ENCODE measurements at regions not wholly inside any gene's neighbourhood (a gene's known extent, or its start where the extent isn't known, plus 50 kb on each side); places are given as distances from the start of the nearest gene placed in this dataset.

DNA sequence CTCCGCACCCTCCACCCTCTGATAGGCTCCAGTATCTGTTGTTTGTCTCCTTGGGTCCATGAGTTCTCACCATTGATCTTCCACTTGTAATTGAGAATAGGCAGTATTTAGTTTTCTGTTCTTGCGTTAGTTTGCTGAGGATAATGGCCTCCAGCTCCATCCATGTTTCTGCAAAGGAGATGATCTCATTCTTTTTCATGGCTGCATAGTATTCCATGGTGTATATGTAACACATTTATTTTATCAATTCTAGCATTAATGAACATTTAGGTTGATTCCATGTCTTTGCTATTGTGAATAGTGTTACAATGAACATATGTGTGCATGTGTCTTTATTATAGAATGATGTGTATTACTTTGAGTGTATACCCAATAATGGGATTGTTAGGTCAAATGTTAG lies 814.6 kb upstream of the FRG1 start:
- no peak overlapping the region for H3K4me3 ChIP-seq (ENCODE audit: low read depth, low read length)
- TF ChIP-seq, protein P1, sequence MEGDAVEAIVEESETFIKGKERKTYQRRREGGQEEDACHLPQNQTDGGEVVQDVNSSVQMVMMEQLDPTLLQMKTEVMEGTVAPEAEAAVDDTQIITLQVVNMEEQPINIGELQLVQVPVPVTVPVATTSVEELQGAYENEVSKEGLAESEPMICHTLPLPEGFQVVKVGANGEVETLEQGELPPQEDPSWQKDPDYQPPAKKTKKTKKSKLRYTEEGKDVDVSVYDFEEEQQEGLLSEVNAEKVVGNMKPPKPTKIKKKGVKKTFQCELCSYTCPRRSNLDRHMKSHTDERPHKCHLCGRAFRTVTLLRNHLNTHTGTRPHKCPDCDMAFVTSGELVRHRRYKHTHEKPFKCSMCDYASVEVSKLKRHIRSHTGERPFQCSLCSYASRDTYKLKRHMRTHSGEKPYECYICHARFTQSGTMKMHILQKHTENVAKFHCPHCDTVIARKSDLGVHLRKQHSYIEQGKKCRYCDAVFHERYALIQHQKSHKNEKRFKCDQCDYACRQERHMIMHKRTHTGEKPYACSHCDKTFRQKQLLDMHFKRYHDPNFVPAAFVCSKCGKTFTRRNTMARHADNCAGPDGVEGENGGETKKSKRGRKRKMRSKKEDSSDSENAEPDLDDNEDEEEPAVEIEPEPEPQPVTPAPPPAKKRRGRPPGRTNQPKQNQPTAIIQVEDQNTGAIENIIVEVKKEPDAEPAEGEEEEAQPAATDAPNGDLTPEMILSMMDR (IDR thresholded peaks at IDR 0.05; ENCODE audit: insufficient read depth, low read length) = no peak
- no peak for DNase-seq (ENCODE audit: low read depth)

DNA sequence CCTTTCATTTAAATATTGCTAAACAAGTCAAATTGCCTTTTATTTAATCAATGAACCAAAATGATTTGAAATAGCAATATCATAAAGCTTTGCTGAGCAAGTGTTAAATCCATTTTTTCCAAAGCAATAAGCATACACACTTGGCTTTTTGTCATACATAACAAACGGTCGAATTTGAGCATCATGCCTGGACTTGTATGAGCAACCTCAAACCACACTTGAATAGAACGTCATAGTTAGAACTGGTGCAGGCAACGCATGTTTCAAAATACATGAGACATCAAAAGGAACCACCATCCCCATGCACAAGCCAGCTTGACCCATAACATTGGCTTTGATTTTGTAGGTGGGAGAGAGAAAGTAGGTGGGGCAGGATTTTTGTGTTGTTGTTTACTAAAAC lies 812.3 kb upstream of the FRG1 start:
- TF ChIP-seq, protein P1 (IDR thresholded peaks at IDR 0.05; ENCODE audit: insufficient read depth, low read length) = no peak
- no peak overlapping the region for H3K4me3 ChIP-seq (ENCODE audit: low read depth, low read length)
- no peak for DNase-seq (ENCODE audit: low read depth)

- TF ChIP-seq, protein P1 (IDR thresholded peaks at IDR 0.05; ENCODE audit: insufficient read depth, low read length) = no peak
- no peak for DNase-seq (ENCODE audit: low read depth)
- H3K4me3 ChIP-seq (ENCODE audit: low read depth, low read length) = no peak overlapping the region
Observed at GRCh38 chr4:189129044-189129694, 811.5 kb upstream of the FRG1 start.

- TF ChIP-seq, protein P1 (IDR thresholded peaks at IDR 0.05; ENCODE audit: insufficient read depth, low read length) = no peak
- H3K4me3 ChIP-seq (ENCODE audit: low read depth, low read length) = no peak overlapping the region
- no peak for DNase-seq (ENCODE audit: low read depth)
Observed at GRCh38 chr4:189131118-189131517, 809.6 kb upstream of the FRG1 start.

DNA sequence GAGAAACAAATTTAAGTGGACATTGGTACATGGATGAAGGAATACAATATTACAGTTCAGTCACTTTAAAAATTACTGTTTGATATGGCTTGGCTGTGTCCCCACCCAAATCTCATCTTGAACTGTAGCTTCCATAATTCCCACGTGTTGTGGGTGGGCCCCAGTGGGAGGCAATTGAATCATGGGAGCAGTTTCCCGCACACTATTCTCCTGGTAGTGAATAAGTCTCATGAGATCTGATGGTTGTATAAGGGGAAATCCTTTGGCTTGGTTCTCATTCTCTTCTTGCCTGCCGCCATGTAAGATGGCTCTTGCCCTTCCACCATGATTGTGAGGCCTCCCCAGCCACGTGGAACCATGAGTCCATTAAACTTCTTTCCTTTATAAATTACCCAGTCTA lies 804.2 kb upstream of the FRG1 start:
- DNase-seq (ENCODE audit: low read depth) = no peak
- no peak overlapping the region for H3K4me3 ChIP-seq (ENCODE audit: low read depth, low read length)
- TF ChIP-seq, protein P1 (IDR thresholded peaks at IDR 0.05; ENCODE audit: insufficient read depth, low read length) = no peak

DNA sequence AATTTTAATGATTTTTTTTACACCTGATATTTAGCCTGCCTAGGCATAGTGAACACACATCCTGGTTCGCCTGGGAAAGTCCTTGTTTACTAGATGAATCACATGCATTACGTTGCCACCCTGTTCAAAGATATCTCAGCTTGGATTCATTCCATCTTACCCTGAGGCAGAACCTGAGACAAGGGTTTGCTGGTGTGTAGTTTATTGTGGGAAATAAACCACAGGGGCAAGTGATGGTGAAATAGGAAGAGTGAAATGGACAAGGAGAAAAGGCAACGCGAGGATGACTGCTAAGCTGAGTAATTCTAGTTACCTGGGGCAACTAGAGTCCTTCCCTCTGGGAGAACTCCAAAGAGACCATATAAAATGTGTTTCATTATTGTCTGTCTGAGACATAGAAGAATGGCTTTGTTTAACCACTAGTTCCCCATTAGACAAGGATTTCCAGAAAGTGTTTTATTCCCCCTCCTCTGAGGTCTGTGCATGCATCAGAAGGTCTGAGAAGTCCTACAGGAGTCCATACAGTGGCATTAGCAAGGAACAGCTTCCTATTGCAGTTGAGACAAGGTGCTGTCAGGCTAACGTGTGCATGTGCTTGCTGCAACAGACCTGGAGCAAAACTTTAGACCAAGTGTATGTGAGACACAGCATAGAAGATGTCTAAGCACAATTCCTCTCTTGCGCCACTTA lies 797.3 kb upstream of the FRG1 start:
- DNase-seq (ENCODE audit: low read depth) = no peak
- TF ChIP-seq, protein P1 (IDR thresholded peaks at IDR 0.05; ENCODE audit: insufficient read depth, low read length) = no peak
- H3K4me3 ChIP-seq (ENCODE audit: low read depth, low read length) = no peak overlapping the region
